ENCODE measurements at regions not wholly inside any gene's neighbourhood (a gene's known extent, or its start where the extent isn't known, plus 50 kb on each side); places are given as distances from the start of the nearest gene placed in this dataset.

DNA sequence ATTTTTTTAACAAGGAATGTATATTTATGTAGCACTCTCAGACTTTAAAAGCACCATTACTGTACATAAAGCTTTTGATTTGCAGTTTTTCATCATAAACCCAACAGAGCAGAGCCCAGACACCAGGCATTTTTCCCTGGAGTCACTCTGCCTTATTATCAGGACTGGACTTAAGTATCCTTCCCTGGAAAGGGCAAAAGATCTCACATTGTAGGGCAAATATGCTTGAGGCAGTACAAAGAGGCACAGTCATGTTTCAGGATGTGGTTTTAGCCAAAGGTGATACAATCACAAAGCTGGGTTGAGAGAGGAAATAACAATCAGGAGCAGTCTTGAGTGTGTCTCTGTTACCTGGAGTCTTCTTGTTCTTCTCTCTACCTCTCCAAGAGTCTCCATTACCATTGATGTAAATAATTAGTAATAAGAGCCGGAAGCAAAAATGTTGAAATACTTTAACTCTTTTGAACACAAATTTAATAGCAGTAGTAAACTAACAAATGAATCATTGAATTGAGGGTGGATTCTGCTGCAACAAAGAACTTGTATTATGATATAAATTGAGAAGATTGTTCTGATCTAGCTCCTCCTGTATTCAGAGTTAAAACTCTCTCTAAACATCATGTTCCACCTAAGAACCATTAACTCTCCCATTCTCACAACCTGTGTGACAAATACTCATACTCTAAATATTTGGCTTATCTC, 160.5 kb downstream of the LTN1 start:
- intact Hi-C loops (cut with micrococcal nuclease; ENCODE audit: unreplicated experiment), result no loop called here
- H3K27ac Mint-ChIP-seq (ENCODE audit: unreplicated experiment), result peak overlapping the region; percentile 64
- no peak overlapping the region for H3K4me3 Mint-ChIP-seq (ENCODE audit: low read depth, unreplicated experiment)
- CTCF ChIA-PET, result no interaction called here
- DNase-seq, result peak; percentile 12
- H3K9me3 Mint-ChIP-seq (ENCODE audit: low read depth, unreplicated experiment), result peaks cover 2% of the 10 kb centered on the region
- H3K4me1 Mint-ChIP-seq (ENCODE audit: low read depth, unreplicated experiment), result peaks cover 18% of the 10 kb centered on the region
- no peaks in the 10 kb centered on the region for H3K36me3 Mint-ChIP-seq (ENCODE audit: insufficient read depth, unreplicated experiment)
- no peaks in the 10 kb centered on the region for H3K27me3 Mint-ChIP-seq (ENCODE audit: unreplicated experiment)
- TF ChIP-seq, protein P1, sequence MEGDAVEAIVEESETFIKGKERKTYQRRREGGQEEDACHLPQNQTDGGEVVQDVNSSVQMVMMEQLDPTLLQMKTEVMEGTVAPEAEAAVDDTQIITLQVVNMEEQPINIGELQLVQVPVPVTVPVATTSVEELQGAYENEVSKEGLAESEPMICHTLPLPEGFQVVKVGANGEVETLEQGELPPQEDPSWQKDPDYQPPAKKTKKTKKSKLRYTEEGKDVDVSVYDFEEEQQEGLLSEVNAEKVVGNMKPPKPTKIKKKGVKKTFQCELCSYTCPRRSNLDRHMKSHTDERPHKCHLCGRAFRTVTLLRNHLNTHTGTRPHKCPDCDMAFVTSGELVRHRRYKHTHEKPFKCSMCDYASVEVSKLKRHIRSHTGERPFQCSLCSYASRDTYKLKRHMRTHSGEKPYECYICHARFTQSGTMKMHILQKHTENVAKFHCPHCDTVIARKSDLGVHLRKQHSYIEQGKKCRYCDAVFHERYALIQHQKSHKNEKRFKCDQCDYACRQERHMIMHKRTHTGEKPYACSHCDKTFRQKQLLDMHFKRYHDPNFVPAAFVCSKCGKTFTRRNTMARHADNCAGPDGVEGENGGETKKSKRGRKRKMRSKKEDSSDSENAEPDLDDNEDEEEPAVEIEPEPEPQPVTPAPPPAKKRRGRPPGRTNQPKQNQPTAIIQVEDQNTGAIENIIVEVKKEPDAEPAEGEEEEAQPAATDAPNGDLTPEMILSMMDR (IDR thresholded peaks at IDR 0.05; ENCODE audit: unreplicated experiment), result no peak
- no TSS peak for BruUV-seq (replicated peaks)

DNA sequence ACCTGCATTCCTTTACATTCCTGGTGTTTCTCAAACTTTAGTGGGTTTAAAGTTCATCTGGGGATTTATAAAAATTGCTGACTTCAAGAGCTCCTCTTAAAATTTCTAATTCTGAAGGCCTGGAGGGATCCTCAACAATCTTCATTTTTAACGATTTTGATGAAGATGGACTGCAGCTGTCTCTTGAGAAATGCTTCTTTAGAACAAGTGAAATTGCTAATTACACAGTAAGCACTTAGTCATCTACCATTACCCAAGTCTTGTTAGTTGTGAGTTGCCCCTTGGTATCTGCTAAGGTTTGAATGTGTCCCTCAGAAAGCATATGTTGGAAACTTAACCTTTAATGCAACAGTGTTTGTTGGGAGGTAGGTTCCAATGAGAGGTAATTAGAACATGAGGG, 163.7 kb downstream of the LTN1 start:
- peaks cover 12% of the 10 kb centered on the region for H3K4me1 Mint-ChIP-seq (ENCODE audit: low read depth, unreplicated experiment)
- TF ChIP-seq, protein P1 (IDR thresholded peaks at IDR 0.05; ENCODE audit: unreplicated experiment), result no peak
- no TSS peak for BruUV-seq (replicated peaks)
- H3K27me3 Mint-ChIP-seq (ENCODE audit: unreplicated experiment), result no peaks in the 10 kb centered on the region
- CTCF ChIA-PET, result no interaction called here
- intact Hi-C loops (cut with micrococcal nuclease; ENCODE audit: unreplicated experiment), result no loop called here
- H3K9me3 Mint-ChIP-seq (ENCODE audit: low read depth, unreplicated experiment), result peaks cover 2% of the 10 kb centered on the region
- no peak overlapping the region for H3K27ac Mint-ChIP-seq (ENCODE audit: unreplicated experiment)
- no peak for DNase-seq
- no peak overlapping the region for H3K4me3 Mint-ChIP-seq (ENCODE audit: low read depth, unreplicated experiment)
- no peaks in the 10 kb centered on the region for H3K36me3 Mint-ChIP-seq (ENCODE audit: insufficient read depth, unreplicated experiment)

DNA sequence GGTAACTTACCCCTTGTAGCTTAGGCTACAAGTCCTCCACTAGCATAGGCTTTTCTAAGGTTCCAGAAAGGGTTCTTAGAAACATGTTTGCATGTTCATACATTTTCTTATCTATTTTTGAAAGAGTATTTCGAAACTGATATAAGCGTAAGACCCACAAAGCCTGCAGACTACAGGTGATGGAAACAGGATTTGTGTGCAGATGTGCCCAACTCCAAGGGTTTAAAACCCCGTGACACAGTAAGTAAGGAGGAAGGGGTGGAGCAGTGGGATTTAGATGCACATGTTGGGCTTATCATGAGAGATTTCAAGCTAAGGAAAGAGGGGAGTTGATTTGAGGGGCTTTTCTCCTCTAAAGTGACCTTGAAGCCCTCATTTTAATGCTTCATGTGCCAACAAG, 164.7 kb downstream of the LTN1 start:
- CTCF ChIA-PET, result no interaction called here
- peaks cover 12% of the 10 kb centered on the region for H3K4me1 Mint-ChIP-seq (ENCODE audit: low read depth, unreplicated experiment)
- BruUV-seq (replicated peaks), result no TSS peak
- no peak overlapping the region for H3K27ac Mint-ChIP-seq (ENCODE audit: unreplicated experiment)
- H3K36me3 Mint-ChIP-seq (ENCODE audit: insufficient read depth, unreplicated experiment), result no peaks in the 10 kb centered on the region
- H3K9me3 Mint-ChIP-seq (ENCODE audit: low read depth, unreplicated experiment), result peaks cover 2% of the 10 kb centered on the region
- no peak for DNase-seq
- no peak overlapping the region for H3K4me3 Mint-ChIP-seq (ENCODE audit: low read depth, unreplicated experiment)
- intact Hi-C loops (cut with micrococcal nuclease; ENCODE audit: unreplicated experiment), result no loop called here
- no peaks in the 10 kb centered on the region for H3K27me3 Mint-ChIP-seq (ENCODE audit: unreplicated experiment)
- TF ChIP-seq, protein P1 (IDR thresholded peaks at IDR 0.05; ENCODE audit: unreplicated experiment), result no peak

DNA sequence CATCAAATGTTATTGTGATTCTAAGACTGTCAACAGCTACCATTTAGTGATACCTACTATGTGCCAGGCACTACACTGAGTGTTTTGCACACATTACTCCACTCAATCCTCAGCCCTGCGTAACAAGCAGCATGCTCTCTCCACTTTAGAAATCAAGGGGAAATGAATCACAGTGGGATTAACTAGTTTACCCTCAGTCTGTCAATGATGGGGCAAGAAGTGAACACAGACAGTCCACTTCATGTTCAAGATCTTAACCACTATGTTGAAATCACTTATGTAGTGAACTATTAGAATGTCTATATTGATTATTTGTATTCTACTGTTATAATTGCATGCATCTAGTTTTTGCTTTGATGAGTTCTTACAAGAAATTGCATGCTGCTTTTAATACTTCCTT, 165.3 kb downstream of the LTN1 start:
- Mint-ChIP-seq H3K4me1 (ENCODE audit: low read depth, unreplicated experiment) (peaks cover 7% of the 10 kb centered on the region), H3K27ac (ENCODE audit: unreplicated experiment) (no peak overlapping the region), H3K36me3 (ENCODE audit: insufficient read depth, unreplicated experiment) (no peaks in the 10 kb centered on the region), H3K27me3 (ENCODE audit: unreplicated experiment) (no peaks in the 10 kb centered on the region), H3K9me3 (ENCODE audit: low read depth, unreplicated experiment) (peaks cover 2% of the 10 kb centered on the region), H3K4me3 (ENCODE audit: low read depth, unreplicated experiment) (no peak overlapping the region)
- intact Hi-C loops (cut with micrococcal nuclease; ENCODE audit: unreplicated experiment), result no loop called here
- TF ChIP-seq, protein P1 (IDR thresholded peaks at IDR 0.05; ENCODE audit: unreplicated experiment), result no peak
- DNase-seq, result no peak
- CTCF ChIA-PET, result no interaction called here
- BruUV-seq (replicated peaks), result no TSS peak
